Upper lobe of left lung (tissue), 6 donors: ENCODE measurements at regions not wholly inside any gene's neighbourhood (a gene's known extent, or its start where the extent isn't known, plus 50 kb on each side); places are given as distances from the start of the nearest gene placed in this dataset.
A peak's percentile ranks its signal among the peaks of the same experiment; 100 is the strongest.

Source experiments
- ATAC-seq, 2 donors: fragments of 200-7000 bp; cut with Tn5 transposase; one replicate each; pipeline ENCODE4 v1.9.1; 2022; ENCODE audit warnings: mild to moderate bottlenecking in 2 of 2, moderate library complexity in 2 of 2; ENCODE audit not compliant: low FRiP score in 2 of 2
- DNase-seq, 2 donors: peaks; one replicate each; pipeline ENCODE4 v3.0.0-alpha.2; 2019 to 2020
- H3K27ac ChIP-seq, 4 donors: fragments of 200-600 bp; sonication (generic); one replicate each; pipeline ENCODE4 v1.5.1; 2016 to 2019
- H3K27me3 ChIP-seq, 4 donors: fragments of 200-600 bp; sonication (generic); one replicate each; pipeline ENCODE4 v1.5.1; 2017 to 2019
- H3K36me3 ChIP-seq, 4 donors: fragments of 200-600 bp; sonication (generic); one replicate each; pipeline ENCODE4 v1.5.1; 2016 to 2019
- H3K4me1 ChIP-seq, 4 donors: fragments of 200-600 bp; sonication (generic); one replicate each; pipeline ENCODE4 v1.5.1; 2018 to 2019
- H3K4me3 ChIP-seq, 4 donors: fragments of 200-600 bp; sonication (generic); one replicate each; pipeline ENCODE4 v1.5.1; 2017 to 2019; ENCODE audit warnings: mild to moderate bottlenecking in 2 of 4, moderate library complexity in 1 of 4
- H3K9me3 ChIP-seq, 4 donors: fragments of 200-600 bp; sonication (generic); one replicate each; pipeline ENCODE4 v1.5.1; 2018 to 2019
- EP300 ChIP-seq, 4 donors: sonication (generic); formaldehyde crosslinking; IDR thresholded peaks; one replicate each; pipeline ENCODE4 v1.5.1; 2017; ENCODE audit warnings: antibody characterized with exemption in 4 of 4, control low read depth in 2 of 4
- POLR2A ChIP-seq, 4 donors: fragments of 450-650 bp; IDR thresholded peaks; one replicate each; pipeline ENCODE4 v1.5.1; 2016 to 2017; ENCODE audit warnings: antibody characterized with exemption in 4 of 4, mild to moderate bottlenecking in 2 of 4
- POLR2AphosphoS5 ChIP-seq, 2 donors: sonication (generic); formaldehyde crosslinking; IDR thresholded peaks; one replicate each; pipeline ENCODE4 v1.5.1; 2017; ENCODE audit warnings: antibody characterized with exemption in 2 of 2
- WGBS, 2 donors: methylation state at CpG; one replicate each; pipeline ENCODE4 v1.1.5; 2017 to 2018; 5-methylcytosine and 5-hydroxymethylcytosine counted together
- TF ChIP-seq, protein P1 (sequence below), 6 experiments: fragments of 450-650 bp in 4 of 6; fragments of 200-600 bp in 2 of 6; sonication (generic) in 2 of 6; IDR thresholded peaks; one replicate each; pipeline ENCODE4 v1.5.1; 2016 to 2019; ENCODE audit warnings: antibody characterized with exemption in 6 of 6
- donor health status: DM: no; HTN: no; CAD: no; lungs with moderate emphysema.
- donor health status: DM: no; HTN: yes; CAD: no; lungs with severe emphysema.

DNA sequence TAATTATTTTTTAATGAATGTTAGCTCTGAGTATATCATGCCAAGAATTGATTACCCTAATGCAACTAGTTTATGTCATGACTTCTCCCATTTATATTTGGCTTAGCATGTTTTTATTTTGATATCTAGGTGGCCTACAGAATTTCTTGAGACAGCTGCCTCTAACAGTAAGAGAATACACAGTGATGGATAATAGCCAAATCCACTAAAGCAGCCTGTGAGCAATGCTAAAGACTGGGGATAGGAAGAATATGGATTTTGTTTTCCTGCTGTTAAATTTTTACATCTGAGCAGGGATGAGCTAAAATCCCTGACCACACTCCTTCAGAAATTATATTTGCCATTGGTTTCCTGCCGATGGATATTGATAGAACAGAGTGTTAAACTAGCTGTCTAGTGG lies 149.3 kb upstream of the TGFBR2 start:
- Histone ChIP-seq H3K9me3 (no peaks in the 10 kb centered on the region), H3K36me3 (no peaks in the 10 kb centered on the region), H3K4me1 (peaks cover 0 to 2% (median 0%) of the 10 kb centered on the region in 4 donors), H3K4me3 (no peak overlapping the region), H3K27me3 (no peaks in the 10 kb centered on the region), H3K27ac (no peak overlapping the region)
- DNase-seq (no peak), ATAC-seq (no peak)
- 63 to 87% methylated on average over 1 of the region's 1 CpG for WGBS, 2 donors
- TF ChIP-seq, protein P1, sequence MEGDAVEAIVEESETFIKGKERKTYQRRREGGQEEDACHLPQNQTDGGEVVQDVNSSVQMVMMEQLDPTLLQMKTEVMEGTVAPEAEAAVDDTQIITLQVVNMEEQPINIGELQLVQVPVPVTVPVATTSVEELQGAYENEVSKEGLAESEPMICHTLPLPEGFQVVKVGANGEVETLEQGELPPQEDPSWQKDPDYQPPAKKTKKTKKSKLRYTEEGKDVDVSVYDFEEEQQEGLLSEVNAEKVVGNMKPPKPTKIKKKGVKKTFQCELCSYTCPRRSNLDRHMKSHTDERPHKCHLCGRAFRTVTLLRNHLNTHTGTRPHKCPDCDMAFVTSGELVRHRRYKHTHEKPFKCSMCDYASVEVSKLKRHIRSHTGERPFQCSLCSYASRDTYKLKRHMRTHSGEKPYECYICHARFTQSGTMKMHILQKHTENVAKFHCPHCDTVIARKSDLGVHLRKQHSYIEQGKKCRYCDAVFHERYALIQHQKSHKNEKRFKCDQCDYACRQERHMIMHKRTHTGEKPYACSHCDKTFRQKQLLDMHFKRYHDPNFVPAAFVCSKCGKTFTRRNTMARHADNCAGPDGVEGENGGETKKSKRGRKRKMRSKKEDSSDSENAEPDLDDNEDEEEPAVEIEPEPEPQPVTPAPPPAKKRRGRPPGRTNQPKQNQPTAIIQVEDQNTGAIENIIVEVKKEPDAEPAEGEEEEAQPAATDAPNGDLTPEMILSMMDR (IDR thresholded peaks at IDR 0.05) = no peak
- TF ChIP-seq EP300 (IDR thresholded peaks at IDR 0.05) = no peak
- no peak for TF ChIP-seq POLR2AphosphoS5 (IDR thresholded peaks at IDR 0.05)
- TF ChIP-seq POLR2A (IDR thresholded peaks at IDR 0.05) = no peak

DNA sequence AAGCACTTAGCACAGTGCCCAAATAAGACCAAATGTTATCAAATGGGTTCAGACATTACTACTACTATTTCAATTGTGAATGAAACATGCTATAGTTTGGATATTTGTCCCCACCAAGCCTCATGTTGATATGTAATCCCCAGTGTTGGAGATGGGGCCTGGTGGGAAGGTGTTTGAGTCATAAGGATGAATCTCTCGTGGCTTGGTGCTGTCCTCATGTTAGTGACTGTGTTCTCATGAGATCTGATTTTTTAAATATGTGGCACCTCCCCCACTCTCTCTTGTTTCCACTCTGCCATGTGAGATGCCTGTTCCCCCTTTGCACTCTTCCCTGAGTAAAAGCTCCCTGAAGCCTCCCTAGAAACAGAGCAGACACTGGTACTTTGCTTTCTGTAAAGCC lies 148.7 kb upstream of the TGFBR2 start:
- 80 to 100% methylated on average over 1 of the region's 1 CpG for WGBS, 2 donors
- TF ChIP-seq, protein P1 (IDR thresholded peaks at IDR 0.05) = no peak
- no peak for TF ChIP-seq POLR2A (IDR thresholded peaks at IDR 0.05)
- TF ChIP-seq POLR2AphosphoS5 (IDR thresholded peaks at IDR 0.05) = no peak
- no peak for TF ChIP-seq EP300 (IDR thresholded peaks at IDR 0.05)
- H3K4me1 ChIP-seq = peaks cover 0 to 2% (median 0%) of the 10 kb centered on the region in 4 donors
- H3K4me3 ChIP-seq = no peak overlapping the region
- no peaks in the 10 kb centered on the region for H3K9me3 ChIP-seq
- ATAC-seq (no peak), DNase-seq (no peak)
- H3K27me3 ChIP-seq = no peaks in the 10 kb centered on the region
- peak overlapping the region in 1 of 4 donors; percentile 3 for H3K27ac ChIP-seq
- H3K36me3 ChIP-seq = no peaks in the 10 kb centered on the region

DNA sequence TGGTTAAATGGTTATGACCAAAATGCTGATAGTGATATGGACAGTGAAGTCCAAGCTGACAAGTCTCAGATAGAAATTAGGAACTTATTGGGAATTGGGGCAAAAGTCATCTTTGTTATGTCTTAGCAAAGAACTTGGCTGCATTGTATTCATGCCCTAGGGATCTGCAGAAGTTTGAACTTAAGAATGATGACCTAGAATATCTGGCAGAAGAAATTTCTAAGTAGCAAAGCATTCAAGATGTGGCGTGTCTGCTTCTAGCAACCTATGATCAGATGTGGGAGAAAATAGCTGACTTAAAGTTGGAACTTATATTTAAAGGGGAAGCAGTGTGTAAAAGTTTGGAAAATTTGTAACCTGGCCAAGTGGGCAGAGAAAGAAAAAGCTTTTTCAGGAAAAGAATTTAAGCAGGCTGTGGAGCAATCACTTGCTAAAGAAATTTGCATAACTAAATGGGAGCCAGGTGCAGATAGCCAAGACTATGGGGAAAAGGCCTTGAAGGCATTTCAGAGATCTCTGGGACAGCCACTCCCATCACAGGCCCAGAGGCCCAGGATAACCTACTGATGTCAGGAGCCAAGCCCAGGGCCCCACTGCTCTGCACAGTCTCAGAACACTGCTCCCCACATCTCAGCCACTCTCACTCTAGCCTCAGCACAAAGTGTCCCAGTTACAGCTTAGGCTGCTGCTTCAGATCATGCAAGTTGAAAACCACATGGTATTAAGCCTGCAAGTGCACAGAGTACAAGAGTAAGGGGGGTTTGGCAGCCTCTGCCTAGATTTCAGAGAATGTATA lies 147.8 kb upstream of the TGFBR2 start:
- DNase-seq = no peak
- WGBS, 2 donors = 79% methylated on average over 1 of the region's 1 CpG
- ATAC-seq = no peak
- no peak overlapping the region for H3K4me3 ChIP-seq
- H3K9me3 ChIP-seq = no peaks in the 10 kb centered on the region
- no peak for TF ChIP-seq POLR2A (IDR thresholded peaks at IDR 0.05)
- no peak for TF ChIP-seq EP300 (IDR thresholded peaks at IDR 0.05)
- TF ChIP-seq, protein P1 (IDR thresholded peaks at IDR 0.05) = no peak
- no peak for TF ChIP-seq POLR2AphosphoS5 (IDR thresholded peaks at IDR 0.05)
- no peak overlapping the region for H3K27ac ChIP-seq
- no peaks in the 10 kb centered on the region for H3K27me3 ChIP-seq
- H3K36me3 ChIP-seq = no peaks in the 10 kb centered on the region
- H3K4me1 ChIP-seq = peaks cover 0 to 2% (median 0%) of the 10 kb centered on the region in 4 donors

DNA sequence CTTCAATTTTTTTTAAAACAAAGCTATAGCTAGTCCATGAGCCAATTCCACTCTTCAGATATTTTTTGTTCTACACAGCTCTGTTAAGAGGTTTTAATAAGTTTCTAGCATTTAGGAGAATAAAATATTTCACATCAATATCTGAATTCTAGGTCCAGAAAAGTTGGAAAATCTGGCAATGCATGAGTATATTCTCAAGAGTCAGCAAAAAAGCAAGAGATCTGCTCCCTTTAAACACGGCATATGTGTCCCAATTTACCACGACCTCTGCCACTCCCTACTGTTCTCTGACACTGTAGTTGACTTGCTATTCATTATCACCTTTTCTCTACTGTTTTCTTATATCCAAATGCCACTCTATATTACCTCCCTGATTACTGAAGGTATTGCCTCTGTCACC lies 145.1 kb upstream of the TGFBR2 start:
- Histone ChIP-seq H3K9me3 (no peaks in the 10 kb centered on the region), H3K4me1 (no peaks in the 10 kb centered on the region), H3K4me3 (no peak overlapping the region), H3K36me3 (no peaks in the 10 kb centered on the region), H3K27me3 (no peaks in the 10 kb centered on the region), H3K27ac (no peak overlapping the region)
- DNase-seq (no peak), ATAC-seq (no peak)
- 84 to 89% methylated on average over 2 of the region's 2 CpGs for WGBS, 2 donors
- TF ChIP-seq POLR2AphosphoS5 (IDR thresholded peaks at IDR 0.05) (no peak), POLR2A (IDR thresholded peaks at IDR 0.05) (no peak), EP300 (IDR thresholded peaks at IDR 0.05) (no peak)
- TF ChIP-seq, protein P1 (IDR thresholded peaks at IDR 0.05) = no peak
